ENCODE measurements at regions not wholly inside any gene's neighbourhood (a gene's known extent, or its start where the extent isn't known, plus 50 kb on each side); places are given as distances from the start of the nearest gene placed in this dataset.
"Not testable (repeated sequence)": the region's sequence is repeated elsewhere in the genome, so short reads cannot be mapped to it uniquely, and the experiment has no call there.

- in situ Hi-C loops (cut with HindIII; ENCODE audit: low pct_unique_long_range_greater_than_20kb, low sequenced_read_pairs), result no loop called here
- DNase-seq (ENCODE audit: low read depth), result no peak
Observed at GRCh38 chr17:34434052-34434451, 71.0 kb upstream of the CCL1 start.

DNA sequence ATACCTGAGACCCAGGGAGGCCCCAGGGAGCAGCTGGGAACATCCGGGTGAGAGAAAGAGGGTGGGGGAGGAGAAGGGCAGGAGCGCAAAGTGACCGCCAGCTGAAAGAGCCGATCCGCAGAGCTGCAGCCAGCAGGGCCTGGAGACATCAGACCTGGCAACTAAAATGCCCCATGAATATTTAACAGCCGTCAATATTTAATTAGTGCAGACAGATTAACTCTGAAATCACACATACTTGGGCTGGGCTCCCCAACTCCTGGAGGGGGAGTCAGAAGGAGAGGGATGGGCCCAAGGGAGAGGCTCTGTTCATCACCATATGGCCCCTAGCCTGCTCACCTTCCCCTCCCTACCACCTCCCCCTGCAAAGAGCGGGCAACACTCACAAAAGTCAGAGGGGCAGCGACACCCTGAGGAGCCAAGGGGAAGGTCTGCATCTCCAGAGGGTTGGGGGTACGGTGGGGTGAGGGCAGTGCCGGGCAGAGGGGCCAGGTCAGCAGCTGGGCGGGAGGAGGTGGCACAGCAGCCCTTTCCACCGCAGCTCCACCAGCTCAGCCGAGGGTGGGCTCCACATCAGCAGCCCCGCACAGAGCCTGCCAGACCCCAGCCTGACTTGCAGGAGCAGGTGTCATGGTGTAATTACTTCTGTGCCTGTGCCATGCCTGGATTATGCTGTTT lies 61.9 kb upstream of the CCL1 start:
- DNase-seq (ENCODE audit: low read depth), result no peak
- in situ Hi-C loops (cut with HindIII; ENCODE audit: low pct_unique_long_range_greater_than_20kb, low sequenced_read_pairs), result no loop called here

DNA sequence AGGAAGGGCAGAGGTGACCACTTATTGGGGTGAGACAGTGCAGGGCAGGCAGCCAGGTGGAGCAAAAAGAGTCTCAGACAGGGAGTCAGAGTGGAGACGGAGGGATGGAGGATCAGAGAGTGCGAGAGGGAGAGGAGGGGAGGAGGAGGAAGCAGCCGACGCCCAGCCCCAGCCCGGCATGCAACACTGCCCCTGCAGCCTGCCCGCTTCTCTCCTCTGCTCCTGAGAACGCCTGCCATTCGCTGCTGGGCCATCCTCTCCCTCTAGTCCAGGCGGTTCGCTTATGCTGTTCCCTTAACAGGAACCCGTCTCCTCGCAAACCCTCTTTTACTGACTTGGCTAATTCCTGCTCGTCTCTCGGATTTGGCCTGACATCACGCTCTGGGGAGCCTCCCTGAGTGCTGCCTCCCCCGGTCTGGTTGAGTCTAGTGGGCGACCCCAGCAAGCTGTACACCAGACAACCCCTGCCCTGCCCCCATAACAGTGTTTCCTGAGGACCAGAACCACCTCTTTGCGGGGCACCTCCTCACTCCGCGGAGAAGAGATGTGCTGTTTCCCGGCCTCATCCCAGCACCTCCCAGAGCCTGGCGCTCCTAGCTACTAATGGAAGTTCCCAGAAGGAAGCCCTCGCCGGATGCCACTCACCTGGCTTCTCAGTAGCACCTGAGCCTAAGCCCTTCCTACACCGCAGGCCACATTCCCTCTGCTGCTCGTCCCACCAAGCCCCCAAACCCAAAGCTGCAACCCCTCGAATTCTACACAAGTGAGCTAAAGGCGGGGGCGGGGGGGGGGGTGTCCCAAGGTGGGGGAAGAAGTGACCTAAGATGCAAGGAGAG lies 61.2 kb upstream of the CCL1 start:
- in situ Hi-C loops (cut with HindIII; ENCODE audit: low pct_unique_long_range_greater_than_20kb, low sequenced_read_pairs), result no loop called here
- DNase-seq (ENCODE audit: low read depth), result no peak

DNA sequence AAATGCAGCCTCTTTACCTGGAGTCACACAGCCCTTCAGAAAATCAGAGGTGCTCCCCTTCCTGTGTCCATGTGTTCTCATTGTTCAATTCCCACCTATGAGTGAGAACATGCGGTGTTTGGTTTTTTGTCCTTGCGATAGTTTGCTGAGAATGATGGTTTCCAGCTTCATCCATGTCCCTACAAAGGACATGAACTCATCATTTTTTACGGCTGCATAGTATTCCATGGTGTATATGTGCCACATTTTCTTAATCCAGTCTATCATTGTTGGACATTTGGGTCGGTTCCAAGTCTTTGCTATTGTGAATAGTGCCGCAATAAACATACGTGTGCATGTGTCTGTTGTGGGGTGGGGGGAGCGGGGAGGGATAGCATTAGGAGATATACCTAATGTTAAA lies 60.3 kb upstream of the CCL1 start:
- in situ Hi-C loops (cut with HindIII; ENCODE audit: low pct_unique_long_range_greater_than_20kb, low sequenced_read_pairs); DNase-seq (ENCODE audit: low read depth): not testable (repeated sequence)

GRCh38 chr17:34420900-34421299 lies 57.9 kb upstream of the CCL1 start:
- in situ Hi-C loops (cut with HindIII; ENCODE audit: low pct_unique_long_range_greater_than_20kb, low sequenced_read_pairs), result no loop called here

DNA sequence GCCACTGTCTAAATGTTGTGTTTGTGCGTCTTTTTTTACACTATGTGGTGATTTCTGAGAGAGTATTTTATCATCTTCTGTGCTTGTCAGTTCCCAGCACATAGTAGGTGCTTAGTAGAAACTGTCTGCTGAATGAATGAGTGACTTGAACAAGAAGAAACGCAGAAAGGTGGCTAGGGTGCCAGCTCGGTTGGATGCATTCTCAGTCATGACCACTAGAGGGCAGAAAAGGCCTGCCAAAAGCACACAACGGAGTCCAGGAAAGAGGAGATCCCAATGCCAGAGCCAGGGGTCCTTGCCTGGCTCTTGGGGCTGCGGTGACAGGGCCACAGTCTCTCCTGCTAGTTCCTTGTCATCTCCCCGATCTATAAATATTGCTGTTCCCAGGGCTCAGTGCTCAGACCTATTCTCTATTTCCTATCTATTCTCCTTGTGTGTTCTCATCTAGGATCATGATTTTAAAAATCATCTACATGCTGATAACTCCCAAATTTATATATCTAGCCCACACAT lies 57.3 kb upstream of the CCL1 start:
- in situ Hi-C loops (cut with HindIII; ENCODE audit: low pct_unique_long_range_greater_than_20kb, low sequenced_read_pairs), result no loop called here
- peak; percentile 55 for DNase-seq (ENCODE audit: low read depth)

More at GRCh38 chr17:34420900-34421299, 57.9 kb upstream of the CCL1 start:
- DNase-seq (ENCODE audit: low read depth), result no peak

DNA sequence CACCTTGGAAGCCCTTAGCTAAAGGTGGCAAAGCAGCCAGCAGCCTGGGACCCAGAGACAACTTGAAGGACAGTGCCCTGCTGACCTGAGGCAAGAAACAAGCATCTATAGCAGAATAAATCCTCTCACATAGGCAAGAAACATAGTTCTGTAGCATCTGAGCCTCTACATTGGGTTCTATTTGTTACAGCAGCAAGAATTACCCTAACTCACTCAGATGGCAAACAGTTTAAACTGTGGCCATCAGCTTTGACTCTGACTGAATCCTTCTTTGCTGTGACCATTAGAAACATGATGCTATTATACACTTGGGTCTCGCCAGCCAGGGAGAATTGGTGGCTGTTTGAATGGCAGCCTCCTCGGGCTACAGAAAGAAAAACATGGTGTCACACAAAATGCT lies 53.1 kb upstream of the CCL1 start:
- in situ Hi-C loops (cut with HindIII; ENCODE audit: low pct_unique_long_range_greater_than_20kb, low sequenced_read_pairs), result no loop called here
- no peak for DNase-seq (ENCODE audit: low read depth)

DNA sequence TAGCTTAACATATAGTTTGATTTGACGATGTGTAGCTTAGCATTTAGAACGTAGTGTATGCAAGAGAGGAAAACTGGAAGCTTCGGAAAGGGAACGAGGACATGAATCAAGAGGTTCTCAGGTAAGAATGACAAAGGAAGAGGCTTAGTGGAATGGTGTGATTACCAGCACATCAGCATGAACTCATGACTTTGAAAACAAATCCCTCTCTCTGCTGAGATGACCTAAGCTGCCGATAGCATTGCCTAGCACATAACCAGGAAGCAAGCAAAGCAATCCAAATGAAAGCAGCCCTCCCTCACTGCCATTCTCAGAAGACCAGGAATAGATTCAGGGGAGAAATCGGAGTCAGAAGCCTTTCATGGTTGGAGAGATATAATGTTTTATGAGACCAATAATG lies 51.3 kb upstream of the CCL1 start:
- in situ Hi-C loops (cut with HindIII; ENCODE audit: low pct_unique_long_range_greater_than_20kb, low sequenced_read_pairs), result no loop called here
- DNase-seq (ENCODE audit: low read depth), result no peak

GRCh38 chr17:34413443-34414119 lies 50.5 kb upstream of the CCL1 start:
- in situ Hi-C loops (cut with HindIII; ENCODE audit: low pct_unique_long_range_greater_than_20kb, low sequenced_read_pairs), result no loop called here
- DNase-seq (ENCODE audit: low read depth), result no peak

DNA sequence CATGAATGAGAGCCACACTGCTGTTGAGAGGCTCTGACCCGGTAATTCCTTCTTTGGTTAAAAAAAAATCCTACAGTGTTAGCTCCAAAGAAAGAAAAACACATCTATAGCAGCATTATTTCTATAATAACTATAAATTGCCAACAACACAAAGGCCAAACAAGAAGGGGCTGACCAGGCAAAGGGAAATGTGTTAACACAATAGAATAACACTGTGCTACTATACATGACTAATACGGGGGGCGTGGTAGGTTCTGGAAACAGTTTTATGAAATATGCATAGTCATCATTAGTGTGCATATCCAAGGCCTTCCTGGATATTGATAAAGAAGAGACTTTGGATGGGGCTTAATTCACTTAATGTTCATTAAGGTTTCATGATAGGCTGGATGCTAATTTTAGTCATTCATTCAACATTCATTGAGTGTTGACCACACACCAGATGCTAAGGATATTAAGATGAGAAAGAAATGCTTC lies 50.0 kb upstream of the CCL1 start:
- DNase-seq (ENCODE audit: low read depth), result peak; percentile 5
- in situ Hi-C loops (cut with HindIII; ENCODE audit: low pct_unique_long_range_greater_than_20kb, low sequenced_read_pairs), result no loop called here

Data from Caki2 (cell line).